ENCODE measurements at regions not wholly inside any gene's neighbourhood (a gene's known extent, or its start where the extent isn't known, plus 50 kb on each side); places are given as distances from the start of the nearest gene placed in this dataset.

DNA sequence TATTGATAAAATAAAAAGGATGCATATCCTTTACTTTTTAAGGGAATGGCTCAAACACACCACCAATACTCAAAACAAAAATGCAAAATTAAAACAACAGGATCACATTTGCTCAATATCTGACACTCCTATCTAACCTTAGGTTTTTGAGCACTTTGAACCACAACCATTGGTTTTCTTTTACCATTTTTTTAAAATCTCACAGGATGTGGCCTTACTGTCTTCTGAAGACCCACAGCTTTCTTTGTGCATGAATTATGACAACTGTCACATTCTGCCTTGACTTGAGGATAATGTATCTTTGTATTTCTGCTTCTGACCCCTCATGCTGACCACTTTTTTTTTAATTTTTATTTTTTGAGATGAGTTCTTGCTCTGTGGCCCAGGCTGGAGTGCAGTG, 461.1 kb upstream of the NRP1 start:
- TF ChIP-seq, protein P1, sequence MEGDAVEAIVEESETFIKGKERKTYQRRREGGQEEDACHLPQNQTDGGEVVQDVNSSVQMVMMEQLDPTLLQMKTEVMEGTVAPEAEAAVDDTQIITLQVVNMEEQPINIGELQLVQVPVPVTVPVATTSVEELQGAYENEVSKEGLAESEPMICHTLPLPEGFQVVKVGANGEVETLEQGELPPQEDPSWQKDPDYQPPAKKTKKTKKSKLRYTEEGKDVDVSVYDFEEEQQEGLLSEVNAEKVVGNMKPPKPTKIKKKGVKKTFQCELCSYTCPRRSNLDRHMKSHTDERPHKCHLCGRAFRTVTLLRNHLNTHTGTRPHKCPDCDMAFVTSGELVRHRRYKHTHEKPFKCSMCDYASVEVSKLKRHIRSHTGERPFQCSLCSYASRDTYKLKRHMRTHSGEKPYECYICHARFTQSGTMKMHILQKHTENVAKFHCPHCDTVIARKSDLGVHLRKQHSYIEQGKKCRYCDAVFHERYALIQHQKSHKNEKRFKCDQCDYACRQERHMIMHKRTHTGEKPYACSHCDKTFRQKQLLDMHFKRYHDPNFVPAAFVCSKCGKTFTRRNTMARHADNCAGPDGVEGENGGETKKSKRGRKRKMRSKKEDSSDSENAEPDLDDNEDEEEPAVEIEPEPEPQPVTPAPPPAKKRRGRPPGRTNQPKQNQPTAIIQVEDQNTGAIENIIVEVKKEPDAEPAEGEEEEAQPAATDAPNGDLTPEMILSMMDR (IDR thresholded peaks at IDR 0.05) = no peak

DNA sequence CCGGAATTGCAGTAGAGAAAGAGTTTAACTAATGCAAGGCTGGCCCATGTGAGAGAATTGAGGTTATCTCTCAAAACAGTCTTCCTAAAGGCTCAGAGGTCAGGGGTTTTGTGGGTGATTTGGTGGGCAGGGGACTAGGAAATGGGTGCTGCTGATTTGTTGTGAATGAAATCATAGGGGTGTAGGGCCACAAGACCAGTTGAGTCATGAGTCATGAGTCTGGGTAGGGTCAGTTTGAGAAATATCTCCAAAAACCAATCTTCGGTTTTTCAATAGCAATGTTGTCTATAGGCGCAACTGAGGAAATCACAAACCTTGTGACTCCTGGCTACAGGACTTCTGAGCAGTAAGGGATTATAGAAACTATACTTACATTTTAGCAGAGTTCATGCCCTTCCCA, 460.0 kb upstream of the NRP1 start:
- TF ChIP-seq, protein P1 (IDR thresholded peaks at IDR 0.05) = no peak

DNA sequence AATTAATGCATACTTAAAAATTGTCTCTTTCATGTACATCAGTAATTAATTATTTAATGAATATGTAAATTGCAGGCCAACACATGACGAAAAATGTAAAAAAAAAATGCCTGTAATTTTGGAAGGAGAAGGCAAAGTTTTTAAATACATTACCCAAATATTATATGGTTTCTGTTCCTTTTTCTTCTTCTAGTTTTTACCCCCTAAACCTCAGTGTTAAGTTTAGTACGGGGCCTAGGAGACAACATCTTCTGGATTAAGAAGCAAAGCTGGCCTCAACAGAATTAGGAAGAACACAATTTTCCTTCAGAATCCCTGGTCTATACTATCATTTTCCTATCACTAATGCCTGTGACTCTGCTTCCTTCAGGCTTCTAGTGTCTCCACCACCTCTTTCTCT, 459.3 kb upstream of the NRP1 start:
- TF ChIP-seq, protein P1 (IDR thresholded peaks at IDR 0.05) = no peak

DNA sequence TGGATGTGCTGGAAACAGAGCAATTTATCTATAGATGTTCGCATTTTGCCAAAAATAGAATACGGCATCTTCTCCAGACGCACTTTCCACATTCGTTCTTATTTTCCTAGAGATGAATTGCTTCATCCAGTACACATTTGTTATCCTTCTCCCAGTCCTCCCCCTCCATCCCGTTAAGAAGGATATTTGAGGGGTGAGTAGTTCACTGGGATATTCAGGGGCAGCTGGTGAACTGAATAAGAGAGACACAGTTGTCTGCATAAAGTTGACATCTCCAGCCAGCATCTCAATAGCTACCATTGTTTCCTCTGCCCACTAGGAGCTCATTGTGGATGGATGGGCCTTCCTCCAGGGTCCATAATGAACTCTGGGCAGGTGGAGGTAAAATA, 456.8 kb upstream of the NRP1 start:
- TF ChIP-seq, protein P1 (IDR thresholded peaks at IDR 0.05) = no peak

DNA sequence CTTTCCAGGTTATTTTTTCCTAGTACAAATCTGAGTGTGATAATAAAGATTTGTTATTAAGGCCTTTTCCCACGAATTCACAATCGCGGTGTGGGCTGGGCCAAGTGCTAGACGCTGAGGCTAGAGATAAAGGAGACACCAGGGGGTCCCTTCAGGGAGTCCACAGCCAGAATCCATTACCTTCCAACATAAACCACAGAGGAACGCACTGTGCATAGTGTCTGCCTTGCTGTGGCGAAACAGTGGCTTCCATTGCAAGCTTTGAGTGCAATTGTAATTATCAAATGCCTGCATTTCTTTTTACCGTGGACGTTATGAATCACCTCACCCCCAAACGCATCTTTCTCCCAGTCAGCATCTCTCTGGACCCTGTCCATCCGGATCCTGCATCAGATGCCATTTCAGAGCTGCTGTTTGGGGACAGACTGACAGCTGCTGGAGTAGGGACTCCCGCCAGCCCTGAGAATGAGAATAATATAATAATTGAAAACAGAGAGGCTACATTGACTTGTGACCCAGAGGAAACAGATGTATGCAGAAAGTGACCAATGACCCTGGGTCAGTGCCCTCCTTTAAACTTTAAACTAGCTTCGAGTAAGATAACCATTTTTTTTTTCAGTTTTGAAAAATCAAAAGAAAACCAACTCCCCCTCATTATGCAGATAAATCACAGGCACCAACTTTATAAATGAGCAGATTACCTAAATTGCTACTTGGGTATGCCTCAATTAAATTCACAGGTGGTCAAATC, 456.2 kb upstream of the NRP1 start:
- TF ChIP-seq, protein P1 (IDR thresholded peaks at IDR 0.05) = no peak

DNA sequence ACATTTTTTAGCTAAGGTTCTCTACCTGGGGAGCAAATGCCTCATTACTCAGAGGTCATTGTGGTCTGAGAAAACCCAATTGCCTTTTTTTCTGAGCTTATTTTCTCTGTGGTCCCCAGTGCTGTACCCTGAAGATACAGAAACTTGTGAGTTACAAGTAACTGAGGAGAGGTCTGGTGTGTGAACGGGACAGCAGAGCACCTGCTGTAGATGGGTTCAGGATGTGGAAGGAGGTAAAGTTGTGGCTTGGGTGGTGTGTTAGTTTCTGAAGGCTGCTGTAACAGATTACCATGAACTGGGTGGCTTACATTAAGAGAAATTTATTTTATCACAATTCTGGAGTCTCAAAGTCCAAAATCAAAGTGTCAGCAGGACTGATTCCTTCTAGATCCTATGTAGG, 449.1 kb upstream of the NRP1 start:
- TF ChIP-seq, protein P1 (IDR thresholded peaks at IDR 0.05) = no peak

DNA sequence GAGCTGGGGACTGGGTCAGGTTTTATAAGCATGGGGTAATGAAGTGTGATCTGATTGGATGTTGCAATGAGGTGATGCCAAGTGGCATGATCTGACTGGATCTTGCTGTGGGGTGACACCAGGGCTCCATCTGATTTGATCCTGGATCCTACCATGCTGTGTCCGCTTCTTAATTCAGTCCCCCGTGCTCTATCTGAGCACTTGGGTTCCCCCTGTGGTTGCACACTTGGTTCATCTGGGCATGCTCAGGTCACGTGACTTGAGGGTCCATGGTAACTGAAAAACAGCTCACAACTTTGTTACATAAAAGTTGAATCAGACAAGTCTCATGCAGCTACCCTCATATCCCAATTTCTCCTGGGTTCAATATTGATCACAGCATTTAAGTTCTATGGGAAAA, 448.6 kb upstream of the NRP1 start:
- TF ChIP-seq, protein P1 (IDR thresholded peaks at IDR 0.05) = no peak
